Stimulated activated naive B cell treated with anti-CD40 and anti-IgM and Interleukin-4, amounts not matched to agents 10 μg/mL and 1 μg/mL and 100 μg/mL, for 72 hours (primary cell): ENCODE measurements at regions not wholly inside any gene's neighbourhood (a gene's known extent, or its start where the extent isn't known, plus 50 kb on each side); places are given as distances from the start of the nearest gene placed in this dataset.
"Not testable (repeated sequence)": the region's sequence is repeated elsewhere in the genome, so short reads cannot be mapped to it uniquely, and the experiment has no call there.

Experiments
- ATAC-seq, 2 donors: fragments of 150-1000 bp; cut with Tn5 transposase; replicated peaks; 2 replicates each; pipeline ENCODE4 v1.10.0; 2021; ENCODE audit warnings: moderate library complexity in 1 of 2
- DNase-seq: peaks from one replicate; pipeline ENCODE4 v3.0.0; 2021
- H3K27ac Mint-ChIP-seq: one replicate; pipeline ENCODE4 v1.8.0; 2022; ENCODE audit warnings: mild to moderate bottlenecking, mixed read lengths
- H3K27me3 Mint-ChIP-seq, 2 donors: one replicate each; pipeline ENCODE4 v1.8.0; 2022; ENCODE audit warnings: mixed read lengths in 2 of 2
- H3K36me3 Mint-ChIP-seq, 2 donors: one replicate each; pipeline ENCODE4 v1.8.0; 2022; ENCODE audit warnings: mixed read lengths in 2 of 2, mild to moderate bottlenecking in 1 of 2
- H3K4me1 Mint-ChIP-seq, 2 donors: one replicate each; pipeline ENCODE4 v1.8.0; 2022; ENCODE audit warnings: mixed read lengths in 2 of 2, mild to moderate bottlenecking in 1 of 2
- H3K4me3 Mint-ChIP-seq, 2 donors: one replicate each; pipeline ENCODE4 v1.8.0; 2022; ENCODE audit warnings: mild to moderate bottlenecking in 2 of 2, mixed read lengths in 2 of 2, moderate library complexity in 1 of 2
- H3K9me3 Mint-ChIP-seq, 2 donors: one replicate each; pipeline ENCODE4 v1.8.0; 2022; ENCODE audit warnings: mixed read lengths in 2 of 2, mild to moderate bottlenecking in 1 of 2

DNA sequence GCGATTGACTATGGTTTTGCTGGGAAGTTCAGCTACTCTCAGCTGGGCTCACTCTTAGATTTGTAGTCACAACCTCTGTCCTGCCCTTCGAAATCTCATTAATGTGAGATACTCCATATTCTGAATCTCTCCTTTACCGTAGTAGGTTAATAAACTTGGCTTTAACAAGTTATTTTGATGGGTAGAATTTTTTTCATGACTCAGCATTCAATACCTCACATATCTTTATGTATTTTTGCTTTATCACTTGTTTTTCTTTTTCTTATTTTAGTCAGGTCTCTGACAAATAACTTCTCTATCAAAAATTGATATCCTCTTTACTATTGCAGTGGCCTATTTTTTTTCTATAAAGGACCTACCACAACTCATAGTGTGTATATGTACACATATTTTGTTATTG, 855.2 kb upstream of the ADGRB3 start:
- no peaks in the 10 kb centered on the region for H3K27me3 Mint-ChIP-seq
- no peak for DNase-seq
- H3K36me3 Mint-ChIP-seq: no peaks in the 10 kb centered on the region
- H3K9me3 Mint-ChIP-seq: peaks cover 0 to 2% of the 10 kb centered on the region in 2 donors
- no peak overlapping the region for H3K4me3 Mint-ChIP-seq
- no peak overlapping the region for H3K27ac Mint-ChIP-seq
- no peaks in the 10 kb centered on the region for H3K4me1 Mint-ChIP-seq
- ATAC-seq: no peak

DNA sequence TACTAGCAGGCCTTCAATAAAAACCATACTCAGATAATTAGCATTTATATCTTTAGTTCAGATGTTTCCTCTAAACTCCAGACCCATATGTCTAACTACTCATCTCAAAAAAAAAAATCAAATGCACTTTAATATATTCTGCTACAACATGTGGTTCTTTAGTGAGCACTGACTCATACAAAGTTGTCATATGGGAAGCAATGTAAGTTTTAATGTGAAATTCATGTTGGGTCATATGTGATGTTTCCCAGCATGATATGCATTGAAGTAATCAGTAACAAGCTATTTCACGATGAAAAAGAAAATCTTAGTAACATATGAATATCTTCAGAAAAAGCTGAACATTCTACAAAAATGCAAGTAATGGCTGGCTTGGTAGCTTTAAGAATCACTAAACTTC, 859.7 kb upstream of the ADGRB3 start:
- Mint-ChIP-seq H3K9me3 (no peaks in the 10 kb centered on the region), H3K36me3 (no peaks in the 10 kb centered on the region), H3K4me3 (no peak overlapping the region), H3K27ac (no peak overlapping the region), H3K27me3 (no peaks in the 10 kb centered on the region), H3K4me1 (no peaks in the 10 kb centered on the region)
- DNase-seq (no peak), ATAC-seq (no peak)

DNA sequence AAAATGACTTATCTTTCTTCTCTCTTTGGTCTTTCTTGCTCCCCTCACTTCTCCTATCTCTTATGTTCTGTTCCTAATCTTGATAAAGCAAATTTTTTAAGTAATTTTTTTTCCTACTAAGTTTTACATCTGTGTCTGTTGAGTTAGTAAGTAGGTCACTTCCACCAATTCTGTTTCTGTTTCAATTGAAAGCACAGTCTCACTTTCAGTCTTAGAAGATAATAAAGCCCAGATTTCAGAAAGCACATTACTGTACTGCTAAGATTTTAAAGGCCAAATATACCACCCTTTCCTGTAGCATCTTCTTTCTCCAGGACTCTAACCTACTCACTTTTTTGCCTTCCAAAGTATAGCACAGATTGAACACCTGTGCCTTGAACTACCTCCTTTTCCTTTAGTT, 866.1 kb upstream of the ADGRB3 start:
- Mint-ChIP-seq H3K27me3 (no peaks in the 10 kb centered on the region), H3K9me3 (peaks cover 1 to 3% of the 10 kb centered on the region in 2 donors), H3K4me3 (no peak overlapping the region), H3K36me3 (no peaks in the 10 kb centered on the region), H3K4me1 (no peaks in the 10 kb centered on the region), H3K27ac (no peak overlapping the region)
- ATAC-seq: no peak
- no peak for DNase-seq

DNA sequence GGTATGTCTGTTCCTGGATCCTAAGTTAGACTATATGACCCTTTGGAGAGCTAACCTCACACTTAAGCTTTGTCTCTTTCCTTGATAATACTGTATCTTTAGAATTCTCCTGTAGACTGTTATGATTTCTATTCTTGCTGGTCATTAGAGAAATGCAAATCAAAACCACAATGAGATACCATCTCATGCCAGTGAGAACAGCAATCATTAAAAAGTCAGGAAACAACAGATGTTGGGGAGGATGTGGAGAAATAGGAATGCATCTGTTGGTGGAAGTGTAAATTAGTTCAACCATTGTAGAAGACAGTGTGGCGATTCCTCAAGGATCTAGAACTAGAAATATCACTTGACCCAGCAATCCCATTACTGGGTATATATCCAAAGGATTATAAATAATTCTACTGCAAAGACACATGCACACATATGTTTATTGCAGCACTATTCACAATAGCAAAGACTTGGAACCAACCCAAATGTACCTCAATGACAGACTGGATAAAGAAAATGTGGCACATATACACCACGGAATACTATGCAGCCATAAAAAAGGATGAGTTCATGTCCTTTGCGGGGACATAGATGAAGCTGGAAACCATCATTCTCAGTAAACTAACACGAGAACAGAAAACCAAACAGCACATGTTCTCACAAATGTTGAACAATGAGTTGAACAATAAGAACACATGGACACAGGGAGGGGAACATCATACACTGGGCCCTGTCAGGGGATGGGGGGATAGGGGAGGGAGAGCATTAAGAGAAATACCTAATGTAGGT, 867.8 kb upstream of the ADGRB3 start:
- H3K4me3 Mint-ChIP-seq, H3K4me1 Mint-ChIP-seq, H3K27ac Mint-ChIP-seq, DNase-seq, H3K36me3 Mint-ChIP-seq, H3K9me3 Mint-ChIP-seq, H3K27me3 Mint-ChIP-seq, ATAC-seq: not testable (repeated sequence)

DNA sequence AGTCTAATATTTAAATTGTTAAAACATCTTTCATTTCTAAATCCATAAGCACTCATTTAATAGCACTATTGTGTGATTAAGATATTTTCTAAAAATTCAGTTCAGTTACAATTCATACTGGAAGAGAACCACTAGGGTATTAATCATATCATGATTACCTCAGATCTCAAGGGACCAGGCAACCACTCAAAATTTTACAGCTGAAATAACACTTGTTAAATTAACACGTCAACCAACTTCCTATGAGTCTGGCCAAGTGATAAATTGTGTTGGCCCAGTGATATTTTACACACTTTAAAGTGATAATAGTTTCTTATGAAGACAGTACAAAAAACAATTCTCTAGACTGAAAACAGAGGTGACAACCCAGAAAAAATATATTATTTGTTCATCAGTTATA, 869.0 kb upstream of the ADGRB3 start:
- no peak overlapping the region for H3K4me3 Mint-ChIP-seq
- ATAC-seq (no peak), DNase-seq (no peak)
- H3K4me1 Mint-ChIP-seq: no peaks in the 10 kb centered on the region
- no peaks in the 10 kb centered on the region for H3K36me3 Mint-ChIP-seq
- no peaks in the 10 kb centered on the region for H3K27me3 Mint-ChIP-seq
- peaks cover 3% of the 10 kb centered on the region in 2 donors for H3K9me3 Mint-ChIP-seq
- H3K27ac Mint-ChIP-seq: no peak overlapping the region

DNA sequence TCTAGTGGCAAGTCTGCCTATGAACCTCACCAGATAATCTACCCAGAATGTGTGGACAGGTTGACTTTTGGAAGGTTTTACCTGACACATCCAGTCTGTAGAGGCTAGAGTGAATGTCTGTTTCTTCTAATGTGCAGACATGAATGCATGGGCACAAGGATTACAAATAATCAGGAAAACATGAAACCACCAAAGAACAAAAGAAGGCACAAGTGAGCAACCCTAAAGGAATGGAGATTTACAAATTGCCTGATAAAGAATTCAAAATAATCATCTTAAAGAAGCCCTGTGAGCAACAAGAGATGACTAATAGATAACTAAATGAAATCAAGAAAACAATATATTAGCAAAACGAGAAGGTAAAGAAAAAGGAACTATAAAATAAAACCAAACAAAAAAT, 876.1 kb upstream of the ADGRB3 start:
- Mint-ChIP-seq H3K9me3 (peaks cover 0 to 9% of the 10 kb centered on the region in 2 donors), H3K27me3 (no peaks in the 10 kb centered on the region), H3K4me3 (no peak overlapping the region), H3K27ac (no peak overlapping the region), H3K4me1 (no peaks in the 10 kb centered on the region), H3K36me3 (no peaks in the 10 kb centered on the region)
- ATAC-seq: no peak
- DNase-seq: no peak

DNA sequence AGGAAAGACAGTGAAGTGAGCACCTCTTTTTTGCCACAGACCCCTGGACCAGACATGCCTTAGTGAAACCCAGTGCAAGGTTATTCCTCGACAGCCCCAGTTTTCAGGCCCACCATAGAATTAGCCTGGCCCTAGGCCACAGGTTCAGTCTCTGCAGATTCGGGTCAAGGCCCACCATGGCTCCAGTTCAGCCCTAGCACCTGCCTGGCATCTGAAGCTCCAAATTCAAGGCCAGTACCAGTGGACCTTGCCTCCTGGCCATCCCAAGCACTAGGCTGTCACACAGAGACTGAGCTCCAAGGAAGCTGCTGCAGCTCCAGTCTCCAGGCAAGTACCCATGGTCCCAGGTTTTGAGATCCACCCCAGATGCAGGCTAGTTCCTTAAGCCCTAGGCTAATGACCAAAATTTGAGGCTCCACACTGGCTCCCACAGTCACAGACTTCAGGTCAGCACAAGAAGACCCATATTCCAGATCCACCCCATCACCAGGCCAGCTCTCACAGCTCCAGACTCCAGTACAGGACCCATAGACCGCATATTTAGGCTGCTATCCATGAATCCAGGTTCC, 877.5 kb upstream of the ADGRB3 start:
- no peak overlapping the region for H3K27ac Mint-ChIP-seq
- H3K4me1 Mint-ChIP-seq: no peaks in the 10 kb centered on the region
- DNase-seq: no peak
- H3K36me3 Mint-ChIP-seq: no peaks in the 10 kb centered on the region
- H3K4me3 Mint-ChIP-seq: no peak overlapping the region
- H3K9me3 Mint-ChIP-seq: peaks cover 0 to 9% of the 10 kb centered on the region in 2 donors
- no peaks in the 10 kb centered on the region for H3K27me3 Mint-ChIP-seq
- ATAC-seq: no peak

DNA sequence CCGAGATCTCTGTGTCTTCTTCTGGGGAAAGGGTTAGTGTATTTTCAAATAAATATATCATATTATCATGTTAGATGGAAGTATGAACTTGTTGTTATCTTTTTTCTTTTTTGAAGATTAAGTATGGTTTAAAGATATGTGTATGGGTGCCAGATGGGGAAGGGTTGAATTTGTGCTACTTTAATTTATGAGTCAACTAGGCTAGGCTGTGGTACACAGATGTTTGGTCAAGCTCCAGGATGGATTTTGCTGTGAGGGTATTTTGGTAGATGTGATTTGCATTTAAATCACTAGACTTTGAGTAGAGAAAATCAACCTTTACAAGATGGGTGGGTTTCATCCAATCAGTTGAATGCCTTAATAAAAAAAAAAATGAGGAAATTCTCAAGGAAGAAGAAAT, 886.6 kb upstream of the ADGRB3 start:
- ATAC-seq (no peak), DNase-seq (no peak)
- no peaks in the 10 kb centered on the region for H3K4me1 Mint-ChIP-seq
- H3K27me3 Mint-ChIP-seq: no peaks in the 10 kb centered on the region
- H3K9me3 Mint-ChIP-seq: no peaks in the 10 kb centered on the region
- no peak overlapping the region for H3K27ac Mint-ChIP-seq
- H3K36me3 Mint-ChIP-seq: no peaks in the 10 kb centered on the region
- H3K4me3 Mint-ChIP-seq: no peak overlapping the region

DNA sequence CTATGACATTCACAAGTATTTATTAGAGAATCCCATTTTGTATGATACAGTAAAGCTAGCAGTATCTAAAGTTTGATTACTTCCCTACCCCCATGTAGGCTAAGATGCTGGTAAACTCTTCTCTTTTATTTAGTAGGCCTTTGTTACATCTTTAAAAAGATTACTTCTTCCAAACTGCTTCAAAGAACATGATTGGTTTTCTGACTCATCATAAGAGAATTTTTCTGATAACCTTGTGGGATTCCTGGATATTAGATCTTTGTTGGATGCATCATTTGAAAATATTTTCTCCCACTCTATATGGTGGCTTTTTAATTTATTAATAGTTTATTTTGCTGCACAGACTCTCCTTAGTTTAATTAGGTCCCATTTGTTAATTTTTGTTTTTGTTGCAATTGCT, 898.3 kb upstream of the ADGRB3 start:
- Mint-ChIP-seq H3K36me3 (no peaks in the 10 kb centered on the region), H3K27me3 (no peaks in the 10 kb centered on the region), H3K4me1 (no peaks in the 10 kb centered on the region), H3K27ac (no peak overlapping the region), H3K9me3 (peaks cover 2 to 4% of the 10 kb centered on the region in 2 donors), H3K4me3 (no peak overlapping the region)
- DNase-seq (no peak), ATAC-seq (no peak)

DNA sequence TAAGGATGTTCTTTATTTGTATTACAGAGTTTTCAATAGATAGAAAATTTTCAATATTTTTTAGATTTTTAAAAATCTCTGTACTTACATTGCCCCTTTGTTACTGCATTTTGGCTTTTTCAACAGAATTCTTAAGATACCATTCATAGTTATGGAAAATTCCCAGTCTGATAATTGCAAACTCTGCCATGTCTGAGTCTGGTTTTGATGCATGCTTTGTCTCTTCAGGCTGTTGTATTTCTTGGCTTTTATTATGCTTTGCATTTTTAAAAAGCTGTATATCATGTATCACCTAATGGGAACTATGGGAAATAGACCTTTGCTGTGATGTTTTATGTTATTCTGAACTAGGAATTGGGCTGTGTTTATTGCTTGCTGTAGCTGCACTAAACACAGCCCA, 898.9 kb upstream of the ADGRB3 start:
- H3K27me3 Mint-ChIP-seq: no peaks in the 10 kb centered on the region
- H3K36me3 Mint-ChIP-seq: no peaks in the 10 kb centered on the region
- H3K4me3 Mint-ChIP-seq: no peak overlapping the region
- H3K27ac Mint-ChIP-seq: no peak overlapping the region
- H3K4me1 Mint-ChIP-seq: no peaks in the 10 kb centered on the region
- H3K9me3 Mint-ChIP-seq: peaks cover 2 to 11% of the 10 kb centered on the region in 2 donors
- DNase-seq (no peak), ATAC-seq (no peak)

DNA sequence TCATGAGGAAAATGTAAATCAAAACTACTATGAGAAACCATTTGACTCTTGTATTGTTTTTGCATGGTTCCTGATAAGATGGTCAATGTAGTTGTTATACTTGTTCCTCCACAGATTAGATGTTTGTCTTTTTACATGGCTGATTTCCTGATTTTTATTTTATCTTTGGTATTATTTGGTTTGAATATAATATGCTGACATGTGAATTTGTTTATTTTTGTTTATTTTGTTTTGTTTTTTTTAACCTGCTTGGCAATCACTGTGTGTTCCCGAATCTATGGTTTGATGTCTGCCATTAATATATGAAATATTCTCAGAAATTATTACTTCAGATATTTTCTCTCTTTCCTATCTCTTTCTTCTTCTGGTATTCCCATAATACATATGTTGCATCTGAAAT, 899.5 kb upstream of the ADGRB3 start:
- DNase-seq (no peak), ATAC-seq (no peak)
- Mint-ChIP-seq H3K9me3 (peaks cover 2 to 12% of the 10 kb centered on the region in 2 donors), H3K27me3 (no peaks in the 10 kb centered on the region), H3K4me3 (no peak overlapping the region), H3K36me3 (no peaks in the 10 kb centered on the region), H3K27ac (no peak overlapping the region), H3K4me1 (no peaks in the 10 kb centered on the region)

DNA sequence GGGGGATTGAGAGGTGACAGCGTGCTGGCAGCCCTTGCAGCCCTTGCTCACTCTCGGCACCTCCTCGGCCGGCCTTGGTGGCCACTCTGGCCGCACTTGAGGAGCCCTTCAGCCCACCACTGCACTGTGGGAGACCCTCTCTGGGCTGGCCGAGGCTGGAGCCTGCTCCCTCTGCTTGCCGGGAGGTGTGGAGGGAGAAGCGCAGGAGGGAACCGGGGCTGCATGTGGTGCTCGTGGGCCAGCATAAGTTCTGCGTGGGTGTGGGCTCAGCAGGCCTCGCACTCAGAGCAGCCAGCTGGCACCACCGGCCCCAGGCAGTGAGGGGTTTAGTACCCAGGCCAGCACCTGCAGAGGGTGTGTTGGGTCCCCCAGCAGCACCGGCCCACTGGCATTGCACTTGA, 912.2 kb upstream of the ADGRB3 start:
- Mint-ChIP-seq H3K27ac (no peak overlapping the region), H3K27me3 (no peaks in the 10 kb centered on the region), H3K36me3 (no peaks in the 10 kb centered on the region), H3K4me3 (no peak overlapping the region), H3K4me1 (no peaks in the 10 kb centered on the region), H3K9me3 (peaks cover 6 to 7% of the 10 kb centered on the region in 2 donors)
- no peak for ATAC-seq
- no peak for DNase-seq

DNA sequence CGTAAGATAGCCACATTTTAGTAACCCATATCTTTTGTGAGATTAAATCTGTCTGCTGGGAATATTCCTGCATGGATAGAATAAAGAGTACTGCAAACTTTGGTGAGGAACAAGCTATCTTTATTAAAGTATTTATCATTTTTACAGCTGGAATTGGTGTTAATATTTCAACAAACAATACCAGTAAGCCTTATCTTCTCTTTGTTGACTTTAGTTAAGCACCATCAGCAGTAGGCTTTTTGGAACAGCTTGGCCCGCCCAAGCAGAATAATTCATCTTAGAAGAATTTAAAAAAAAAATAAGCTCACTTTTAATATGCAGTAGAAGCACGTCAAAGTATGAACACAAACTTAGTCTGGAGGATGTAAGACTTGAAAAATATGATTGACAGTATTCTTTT, 917.8 kb upstream of the ADGRB3 start:
- no peak for ATAC-seq
- Mint-ChIP-seq H3K27me3 (no peaks in the 10 kb centered on the region), H3K4me1 (no peaks in the 10 kb centered on the region), H3K9me3 (no peaks in the 10 kb centered on the region), H3K27ac (no peak overlapping the region), H3K36me3 (no peaks in the 10 kb centered on the region), H3K4me3 (no peak overlapping the region)
- DNase-seq: no peak

DNA sequence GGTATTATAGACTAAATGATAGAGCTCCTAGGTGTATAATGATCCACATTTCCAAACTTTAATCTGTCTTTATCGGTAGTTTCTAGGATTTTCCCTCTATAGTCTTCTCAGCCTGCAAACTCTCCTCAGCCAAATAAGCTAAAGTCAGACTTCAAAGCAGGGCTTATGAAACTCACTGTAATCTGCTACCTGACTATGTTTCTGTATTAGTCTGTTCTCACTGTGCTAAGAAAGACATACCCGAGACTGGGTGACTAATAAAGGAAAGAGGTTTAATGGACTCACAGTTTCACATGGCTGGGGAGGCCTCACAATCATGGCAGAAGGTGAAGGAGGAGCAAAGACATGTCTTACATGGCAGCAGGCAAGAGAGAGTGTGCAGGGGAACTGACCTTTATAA, 928.7 kb upstream of the ADGRB3 start:
- no peaks in the 10 kb centered on the region for H3K27me3 Mint-ChIP-seq
- ATAC-seq: no peak

DNA sequence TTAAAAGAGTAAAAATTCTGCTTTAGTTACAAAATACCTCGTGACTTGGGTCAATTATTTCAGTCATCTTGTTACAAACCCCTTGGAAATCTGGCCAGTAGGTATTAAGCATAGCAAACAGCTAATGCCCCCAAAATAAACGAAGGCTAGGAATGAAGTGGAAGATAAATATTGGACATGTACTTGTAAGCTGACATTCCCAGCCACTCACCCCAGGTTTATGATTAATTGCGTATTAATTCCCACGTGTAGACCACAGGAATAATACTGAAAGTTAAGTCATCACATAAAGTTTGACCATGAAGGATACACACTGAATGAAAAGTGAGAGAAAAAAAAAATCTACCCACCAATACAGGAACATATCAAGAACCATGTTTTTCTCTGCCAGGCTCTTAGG, 936.5 kb upstream of the ADGRB3 start:
- DNase-seq (no peak), ATAC-seq (no peak)
- Mint-ChIP-seq H3K4me1 (no peaks in the 10 kb centered on the region), H3K27ac (no peak overlapping the region), H3K9me3 (no peaks in the 10 kb centered on the region), H3K36me3 (no peaks in the 10 kb centered on the region), H3K4me3 (no peak overlapping the region), H3K27me3 (no peaks in the 10 kb centered on the region)

More for the DNA sequence above, 928.7 kb upstream of the ADGRB3 start:
- H3K4me1 Mint-ChIP-seq: no peaks in the 10 kb centered on the region
- peaks cover 9 to 11% of the 10 kb centered on the region in 2 donors for H3K9me3 Mint-ChIP-seq
- no peak overlapping the region for H3K4me3 Mint-ChIP-seq
- no peak for DNase-seq
- H3K27ac Mint-ChIP-seq: no peak overlapping the region
- H3K36me3 Mint-ChIP-seq: no peaks in the 10 kb centered on the region
